Tibial artery (tissue), 4 donors: ENCODE measurements at regions not wholly inside any gene's neighbourhood (a gene's known extent, or its start where the extent isn't known, plus 50 kb on each side); places are given as distances from the start of the nearest gene placed in this dataset.

Source experiments
- DNase-seq, 2 donors: peaks; one replicate each; pipeline ENCODE4 v3.0.0-alpha.2; 2019
- H3K27ac ChIP-seq, 2 donors: fragments of 200-600 bp; sonication (generic) in 1 of 2; 1 replicate in 1 of 2; 2 replicates in 1 of 2; pipeline ENCODE4 v1.5.1; 2018 to 2019; ENCODE audit warnings: mild to moderate bottlenecking in 1 of 2
- H3K27me3 ChIP-seq, 2 donors: fragments of 200-600 bp; sonication (generic) in 1 of 2; one replicate each; pipeline versions ENCODE4 v1.5.1 to v1.6.0; 2016 to 2019
- H3K36me3 ChIP-seq, 3 donors: fragments of 200-600 bp; sonication (generic) in 2 of 3; one replicate each; pipeline ENCODE4 v1.5.1; 2016 to 2019; ENCODE audit warnings: mild to moderate bottlenecking in 2 of 3
- H3K4me1 ChIP-seq, 4 donors: fragments of 200-600 bp; sonication (generic) in 2 of 4; 1 replicate in 3 of 4; 2 replicates in 1 of 4; pipeline ENCODE4 v1.5.1; 2016 to 2019
- H3K4me3 ChIP-seq, 2 donors: fragments of 200-600 bp; sonication (generic) in 1 of 2; 1 replicate in 1 of 2; 2 replicates in 1 of 2; pipeline ENCODE4 v1.5.1; 2018 to 2019; ENCODE audit warnings: mild to moderate bottlenecking in 2 of 2
- H3K9me3 ChIP-seq, 3 donors: fragments of 200-600 bp; sonication (generic) in 1 of 3; one replicate each; pipeline ENCODE4 v1.5.1; 2016 to 2019
- CTCF ChIP-seq, 2 experiments: fragments of 200-600 bp in 1 of 2; fragments of 450-650 bp in 1 of 2; IDR thresholded peaks; one replicate each; pipeline ENCODE4 v1.5.1; 2017 to 2019; ENCODE audit warnings: antibody characterized with exemption in 2 of 2, mild to moderate bottlenecking in 1 of 2, moderate library complexity in 1 of 2
- intact Hi-C: fragments of 100-400 bp; cut with DNase I; formaldehyde crosslinking; loops from one replicate; pipeline ENCODE4 v1.15.0; 2023; ENCODE audit warnings: low total_unique reads

GRCh38 chr2:42114091-42114490 lies 55.1 kb upstream of the EML4 start:
- no peak overlapping the region for H3K27ac ChIP-seq
- H3K9me3 ChIP-seq = no peaks in the 10 kb centered on the region
- no peak overlapping the region for H3K4me3 ChIP-seq
- no peak for DNase-seq
- H3K4me1 ChIP-seq = peaks cover 0 to 37% (median 15%) of the 10 kb centered on the region in 4 donors
- H3K27me3 ChIP-seq = no peaks in the 10 kb centered on the region
- no peak for TF ChIP-seq CTCF (IDR thresholded peaks at IDR 0.05)
- intact Hi-C loops = no loop called here
- no peaks in the 10 kb centered on the region for H3K36me3 ChIP-seq

GRCh38 chr2:42115588-42115987 lies 53.6 kb upstream of the EML4 start:
- Histone ChIP-seq H3K27me3 (no peaks in the 10 kb centered on the region), H3K27ac (no peak overlapping the region), H3K36me3 (no peaks in the 10 kb centered on the region), H3K4me1 (peaks cover 0 to 33% (median 14%) of the 10 kb centered on the region in 4 donors), H3K4me3 (no peak overlapping the region), H3K9me3 (no peaks in the 10 kb centered on the region)
- no peak for DNase-seq
- intact Hi-C loops = no loop called here
- TF ChIP-seq CTCF (IDR thresholded peaks at IDR 0.05) = no peak

- Histone ChIP-seq H3K4me1 (peaks cover 0 to 26% (median 11%) of the 10 kb centered on the region in 4 donors), H3K36me3 (no peaks in the 10 kb centered on the region), H3K9me3 (no peaks in the 10 kb centered on the region), H3K4me3 (no peak overlapping the region), H3K27me3 (no peaks in the 10 kb centered on the region), H3K27ac (peak overlapping the region in 1 of 2 donors; percentile 14)
- TF ChIP-seq CTCF (IDR thresholded peaks at IDR 0.05) = no peak
- no peak for DNase-seq
- intact Hi-C loops = no loop called here
Observed at GRCh38 chr2:42116195-42117181, 52.7 kb upstream of the EML4 start.

GRCh38 chr2:42117182-42117579 lies 52.0 kb upstream of the EML4 start:
- intact Hi-C loops = no loop called here
- Histone ChIP-seq H3K9me3 (no peaks in the 10 kb centered on the region), H3K27me3 (no peaks in the 10 kb centered on the region), H3K4me3 (no peak overlapping the region), H3K27ac (peak overlapping the region in 1 of 2 donors; percentile 40), H3K36me3 (no peaks in the 10 kb centered on the region), H3K4me1 (peaks cover 0 to 26% (median 11%) of the 10 kb centered on the region in 4 donors)
- TF ChIP-seq CTCF (IDR thresholded peaks at IDR 0.05) = no peak
- no peak for DNase-seq

GRCh38 chr2:42117923-42118753 lies 51.0 kb upstream of the EML4 start:
- Histone ChIP-seq H3K4me1 (peaks cover 0 to 26% (median 11%) of the 10 kb centered on the region in 4 donors), H3K9me3 (no peaks in the 10 kb centered on the region), H3K36me3 (no peaks in the 10 kb centered on the region), H3K27ac (peak overlapping the region; percentile 34 to 40), H3K27me3 (no peaks in the 10 kb centered on the region), H3K4me3 (no peak overlapping the region)
- TF ChIP-seq CTCF (IDR thresholded peaks at IDR 0.05) = no peak
- no peak for DNase-seq
- intact Hi-C loops = no loop called here
